NCI-H2171 (cell line): ENCODE measurements at regions not wholly inside any gene's neighbourhood (a gene's known extent, or its start where the extent isn't known, plus 50 kb on each side); places are given as distances from the start of the nearest gene placed in this dataset.
"Not testable (repeated sequence)": the region's sequence is repeated elsewhere in the genome, so short reads cannot be mapped to it uniquely, and the experiment has no call there.

Source experiments
- DNase-seq: peaks from one replicate; lab custom pipeline; 2025; lab: John Stamatoyannopoulos, UW

GRCh38 chr4:4037399-4038138, 189.2 kb downstream of the OTOP1 start:
- not testable (repeated sequence) for DNase-seq

- not testable (repeated sequence) for DNase-seq
Observed at GRCh38 chr4:4045823-4046222, 180.9 kb downstream of the OTOP1 start.

GRCh38 chr4:4046686-4047085, 180.0 kb downstream of the OTOP1 start:
- DNase-seq = not testable (repeated sequence)

GRCh38 chr4:4047202-4047601, 179.5 kb downstream of the OTOP1 start:
- DNase-seq = not testable (repeated sequence)

GRCh38 chr4:4048227-4048626, 178.5 kb downstream of the OTOP1 start:
- DNase-seq = not testable (repeated sequence)

GRCh38 chr4:4050781-4051180, 175.9 kb downstream of the OTOP1 start:
- DNase-seq = not testable (repeated sequence)

- DNase-seq = not testable (repeated sequence)
Observed at GRCh38 chr4:4052933-4053332, 173.8 kb downstream of the OTOP1 start.

GRCh38 chr4:4057226-4057625, 169.5 kb downstream of the OTOP1 start:
- DNase-seq = not testable (repeated sequence)

GRCh38 chr4:4084171-4084570, 142.6 kb downstream of the OTOP1 start:
- not testable (repeated sequence) for DNase-seq

GRCh38 chr4:4089716-4090419, 136.9 kb downstream of the OTOP1 start:
- DNase-seq = not testable (repeated sequence)

GRCh38 chr4:4090720-4091119, 136.0 kb downstream of the OTOP1 start:
- not testable (repeated sequence) for DNase-seq

- not testable (repeated sequence) for DNase-seq
Observed at GRCh38 chr4:4092159-4092558, 134.6 kb downstream of the OTOP1 start.

- not testable (repeated sequence) for DNase-seq
Observed at GRCh38 chr4:4099610-4100009, 127.1 kb downstream of the OTOP1 start.

GRCh38 chr4:4106923-4107322, 119.8 kb downstream of the OTOP1 start:
- DNase-seq = not testable (repeated sequence)

- DNase-seq = peak; percentile 22
Observed at GRCh38 chr4:4107411-4108107, 119.2 kb downstream of the OTOP1 start.

- DNase-seq = not testable (repeated sequence)
Observed at GRCh38 chr4:4115381-4115780, 111.3 kb downstream of the OTOP1 start.

GRCh38 chr4:4116901-4117300, 109.8 kb downstream of the OTOP1 start:
- DNase-seq = not testable (repeated sequence)

- not testable (repeated sequence) for DNase-seq
Observed at GRCh38 chr4:4134368-4134767, 92.4 kb downstream of the OTOP1 start.

GRCh38 chr4:4136621-4137020, 90.1 kb downstream of the OTOP1 start:
- not testable (repeated sequence) for DNase-seq
